ENCODE measurements at regions not wholly inside any gene's neighbourhood (a gene's known extent, or its start where the extent isn't known, plus 50 kb on each side); places are given as distances from the start of the nearest gene placed in this dataset.

GRCh38 chr1:99407018-99407417 is 142.7 kb downstream of the PLPPR4 start:
- TF ChIP-seq CTCF (IDR thresholded peaks at IDR 0.05; ENCODE audit: insufficient read depth, low read length) (no peak), REST (IDR thresholded peaks at IDR 0.05; ENCODE audit: insufficient replicate concordance, low read depth) (no peak), POLR2AphosphoS5 (IDR thresholded peaks at IDR 0.05; ENCODE audit: low read depth) (no peak), GABPA (IDR thresholded peaks at IDR 0.05; ENCODE audit: low read depth) (no peak), SPI1 (IDR thresholded peaks at IDR 0.05; ENCODE audit: borderline replicate concordance, low read depth) (no peak)

Data from HL-60 (cell line).